ENCODE measurements at regions not wholly inside any gene's neighbourhood (a gene's known extent, or its start where the extent isn't known, plus 50 kb on each side); places are given as distances from the start of the nearest gene placed in this dataset.

DNA sequence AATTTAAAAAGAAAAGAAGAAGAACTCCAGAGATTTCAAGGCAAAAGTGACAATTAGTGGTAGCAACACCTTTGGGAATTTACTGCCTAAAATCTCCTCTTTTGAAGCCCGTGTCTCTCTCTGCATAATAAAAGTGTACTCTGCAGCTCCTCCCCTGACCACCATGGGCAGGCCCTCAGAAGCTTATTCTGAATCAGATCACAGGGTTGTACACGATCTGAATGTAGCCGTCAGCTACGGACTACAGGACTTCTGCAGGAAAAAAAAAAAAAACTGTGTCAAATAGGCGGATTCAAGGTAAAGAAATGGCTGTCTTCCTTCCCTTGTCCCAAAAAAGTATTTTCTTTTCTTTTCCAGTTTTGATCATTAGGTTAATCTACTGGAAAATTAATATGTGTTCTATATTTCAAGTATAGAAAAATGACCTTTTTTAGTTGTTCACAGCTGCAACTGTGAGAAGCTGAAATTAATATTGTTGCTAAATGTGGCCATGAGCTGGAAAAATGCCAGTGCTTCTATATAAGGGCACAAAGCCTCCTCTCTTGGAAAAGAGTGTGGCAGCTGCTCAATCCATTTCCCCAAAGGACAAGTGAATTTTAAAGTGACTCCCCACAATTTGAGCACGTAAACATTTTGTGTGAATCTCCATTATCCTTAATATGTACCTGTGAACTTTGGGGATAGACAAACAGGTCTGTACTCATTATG is 397.4 kb downstream of the C6orf118 start:
- DNase-seq = no peak

DNA sequence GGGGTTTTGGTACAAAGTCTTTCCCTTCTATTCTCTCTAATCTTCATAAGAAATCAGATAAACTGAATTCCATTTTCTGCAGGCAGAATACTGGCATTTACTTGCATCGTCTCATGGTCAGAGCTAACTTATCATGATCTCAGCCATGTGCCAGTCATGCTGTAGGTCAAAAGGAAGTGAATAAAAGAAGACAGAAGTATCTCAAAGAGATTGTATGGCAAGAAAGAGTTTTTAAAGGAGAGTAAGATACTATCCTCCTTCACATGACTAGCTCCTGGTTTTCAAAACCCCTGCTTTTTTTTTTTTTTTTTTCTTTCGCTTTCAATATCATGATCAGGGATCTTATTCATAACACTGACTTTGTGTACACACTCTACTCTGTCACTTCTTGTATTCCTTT is 398.3 kb downstream of the C6orf118 start:
- DNase-seq = no peak

DNA sequence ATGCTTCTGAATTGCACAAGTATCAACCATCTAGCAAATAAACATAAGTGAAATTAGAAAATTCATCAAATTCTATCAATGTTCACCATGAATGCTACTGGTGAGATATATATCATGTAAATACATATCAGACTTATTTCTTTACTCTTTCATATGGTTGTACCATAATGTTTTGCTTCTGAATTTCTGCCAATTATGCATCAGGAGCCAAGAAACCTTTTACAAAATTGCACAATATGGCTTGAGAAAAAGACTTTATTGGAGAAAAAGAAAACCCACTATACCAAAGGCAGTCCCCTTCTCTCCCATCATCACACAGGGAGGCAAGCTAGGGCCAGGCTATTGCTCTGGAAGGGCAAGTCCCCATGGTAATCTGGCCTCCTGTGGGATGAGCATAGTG is 402.6 kb downstream of the C6orf118 start:
- no peak for DNase-seq

DNA sequence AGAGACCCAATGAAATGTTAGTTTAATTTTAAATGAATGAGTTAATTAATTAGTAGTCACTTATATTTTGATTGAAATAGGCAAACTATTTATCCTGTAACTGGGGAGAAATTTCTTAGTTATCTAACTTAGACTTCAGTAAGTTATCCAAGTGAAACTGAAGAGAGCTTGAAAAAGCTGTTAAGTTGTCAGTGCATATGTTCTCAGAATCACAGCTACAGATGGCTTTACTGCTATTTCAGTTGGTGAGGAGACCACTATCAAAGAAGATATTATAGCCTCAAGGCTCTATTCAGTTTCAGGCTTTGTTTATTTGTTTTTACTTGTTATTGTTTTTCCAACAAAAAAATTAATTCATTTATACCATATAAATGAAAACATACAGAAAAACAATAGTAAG is 404.1 kb downstream of the C6orf118 start:
- no peak for DNase-seq

DNA sequence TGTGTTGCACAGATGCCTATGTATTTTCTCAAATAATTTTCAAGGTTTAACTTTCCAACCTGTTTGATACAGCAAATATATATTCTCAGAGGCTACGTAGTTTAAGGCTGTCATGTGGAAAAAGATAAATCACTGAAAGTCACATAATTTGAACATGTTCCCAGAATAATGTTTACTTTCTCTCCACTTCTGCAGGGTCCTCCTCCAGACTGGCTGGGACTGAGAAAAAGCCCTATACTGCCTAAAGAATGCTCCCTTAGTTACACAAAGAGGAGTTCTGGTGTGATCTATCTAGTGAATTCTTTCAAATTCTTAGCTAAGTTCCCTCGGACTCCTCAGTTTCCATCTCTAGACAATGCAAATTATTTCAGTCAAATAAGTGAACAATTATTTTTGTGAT is 411.0 kb downstream of the C6orf118 start:
- DNase-seq = no peak

DNA sequence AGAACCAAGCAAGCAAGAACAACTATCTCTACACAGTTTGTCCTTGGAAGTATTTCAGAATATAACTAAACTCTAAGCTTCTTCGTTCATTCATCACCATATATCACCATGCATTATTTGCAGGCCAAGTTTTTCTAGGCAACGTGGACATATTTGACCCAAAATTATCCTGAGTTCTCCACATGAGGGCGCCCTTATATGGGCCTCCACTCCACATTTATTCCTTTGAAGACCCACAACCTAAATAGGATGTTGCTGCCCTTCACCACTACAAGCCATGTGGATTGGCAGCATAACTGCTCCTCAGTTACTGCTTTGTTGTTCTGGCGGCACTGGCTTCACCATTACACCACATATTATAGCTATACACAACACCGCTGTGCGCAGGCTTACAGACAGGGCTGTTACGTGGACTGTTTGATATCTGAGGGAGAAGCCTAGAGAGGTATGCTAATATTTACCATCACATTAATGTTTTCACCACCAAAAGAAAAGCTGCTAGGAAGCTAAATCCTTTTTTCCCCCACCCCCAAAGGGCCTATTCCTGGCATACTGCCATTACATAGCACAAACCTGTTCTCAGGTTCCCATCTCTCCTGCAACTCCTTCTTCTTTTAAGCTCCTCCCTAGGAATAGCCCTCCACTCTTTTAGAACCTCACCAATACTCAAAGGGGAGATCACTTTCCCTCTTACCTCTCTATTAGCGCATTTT is 411.7 kb downstream of the C6orf118 start:
- DNase-seq = no peak

DNA sequence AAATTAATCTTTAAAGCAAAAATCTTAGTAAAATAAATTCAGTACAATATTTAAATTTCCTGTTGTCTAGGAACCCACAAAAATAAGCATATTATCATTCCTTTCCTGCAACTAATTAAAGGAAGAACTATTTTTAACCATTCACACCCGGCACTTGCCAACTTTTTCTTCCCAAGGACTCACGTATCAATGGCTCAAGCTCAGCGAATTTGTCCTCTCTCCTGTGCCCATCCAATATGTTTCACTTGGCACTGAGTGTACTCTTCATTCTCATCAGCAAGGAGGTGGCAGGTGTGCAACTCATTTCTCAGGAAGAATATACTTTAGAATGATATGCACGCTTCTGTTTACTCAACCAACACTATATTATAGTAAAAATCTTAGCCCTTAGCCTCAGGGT is 419.4 kb downstream of the C6orf118 start:
- no peak for DNase-seq

DNA sequence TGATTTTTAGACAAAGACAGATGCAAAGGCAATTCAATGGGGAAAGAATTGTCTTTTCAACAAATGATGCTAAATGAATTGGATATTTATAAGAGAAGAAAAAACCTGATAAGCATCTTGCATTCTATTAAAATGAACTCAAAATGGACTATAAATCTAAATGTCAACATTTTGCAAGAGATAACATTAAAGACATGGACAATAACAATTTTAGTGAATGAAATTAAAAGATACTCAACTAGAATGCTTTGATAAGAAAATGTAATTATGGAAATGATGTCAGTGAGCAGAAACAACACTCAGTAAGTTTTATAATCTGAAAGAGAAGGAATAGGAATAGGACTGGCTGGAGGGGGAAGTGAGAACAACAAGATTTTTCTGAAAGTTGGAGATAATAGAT is 421.7 kb downstream of the C6orf118 start:
- no peak for DNase-seq

DNA sequence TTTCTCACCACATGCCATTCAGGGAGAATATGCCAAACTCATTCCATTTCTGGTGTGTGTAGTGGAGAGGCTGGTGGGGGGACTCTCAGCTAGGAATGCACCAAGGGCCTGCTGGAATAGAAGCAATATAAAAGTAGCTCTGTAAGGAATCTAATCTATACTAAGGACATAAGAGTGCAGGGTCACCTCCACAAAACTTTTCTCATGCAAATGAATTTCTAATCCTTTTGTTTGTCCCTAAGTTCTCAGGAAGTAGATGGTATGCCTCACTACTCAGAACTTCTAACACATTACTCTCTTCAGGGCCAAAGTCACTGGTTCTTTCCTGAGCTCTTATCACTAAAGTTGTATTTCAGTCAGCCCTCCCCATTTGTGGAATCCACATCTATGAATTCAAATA is 427.2 kb downstream of the C6orf118 start:
- no peak for DNase-seq

DNA sequence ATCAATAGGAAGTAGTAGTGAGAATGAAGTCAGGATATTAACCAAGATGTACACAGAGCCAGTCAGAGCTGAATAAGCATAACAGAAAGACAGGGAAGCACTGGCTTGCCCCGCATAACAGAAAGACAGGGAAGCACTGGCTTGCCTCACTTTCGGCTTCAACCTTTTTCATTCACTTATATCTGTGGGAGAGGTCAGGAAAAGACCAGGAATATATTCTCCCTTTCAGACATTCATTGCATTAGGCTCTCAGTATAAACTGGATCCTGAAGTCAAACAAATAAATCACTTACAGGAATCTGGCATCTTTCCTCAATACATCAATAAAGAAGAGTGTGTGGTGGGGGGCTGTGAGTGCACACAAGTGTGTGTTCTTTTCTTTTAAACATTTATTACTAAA is 437.6 kb downstream of the C6orf118 start:
- no peak for DNase-seq

DNA sequence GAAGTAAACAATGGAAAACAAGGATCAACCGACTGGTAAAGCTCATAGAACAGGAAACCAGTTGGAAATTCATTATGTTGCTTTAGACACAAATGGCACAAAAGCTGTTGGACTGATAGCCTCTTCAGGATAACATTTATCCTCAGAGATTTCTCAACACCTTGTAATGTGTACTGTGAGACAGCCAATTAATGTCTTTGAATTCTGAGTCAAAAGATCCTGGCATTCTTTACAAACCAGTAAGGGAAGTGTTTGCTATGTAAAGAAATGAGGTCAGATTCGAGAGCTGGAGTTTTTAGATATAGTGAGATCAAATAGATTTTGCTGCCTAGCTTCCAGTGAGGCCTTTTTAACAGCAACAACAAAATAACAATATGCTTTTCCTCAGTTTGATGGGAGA is 439.2 kb downstream of the C6orf118 start:
- DNase-seq = no peak

DNA sequence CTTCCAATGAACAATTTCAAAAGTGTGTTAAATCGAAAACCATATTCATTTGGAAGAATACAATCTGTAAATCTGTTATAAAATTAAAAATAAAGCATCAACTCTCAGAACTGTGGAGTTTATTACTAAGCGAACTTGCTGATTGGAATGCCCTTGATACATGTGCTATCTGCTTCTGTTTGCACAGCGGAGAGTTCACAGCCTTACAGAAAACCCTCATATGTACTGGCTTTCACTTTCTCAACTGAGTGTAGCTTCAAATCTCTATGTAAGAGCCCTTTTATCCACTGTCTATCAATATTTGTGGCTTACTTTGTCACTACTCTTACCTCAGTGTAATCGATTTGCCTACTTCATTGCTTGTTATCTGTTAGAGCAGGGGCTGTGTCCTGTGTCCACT is 447.4 kb downstream of the C6orf118 start:
- DNase-seq = no peak

DNA sequence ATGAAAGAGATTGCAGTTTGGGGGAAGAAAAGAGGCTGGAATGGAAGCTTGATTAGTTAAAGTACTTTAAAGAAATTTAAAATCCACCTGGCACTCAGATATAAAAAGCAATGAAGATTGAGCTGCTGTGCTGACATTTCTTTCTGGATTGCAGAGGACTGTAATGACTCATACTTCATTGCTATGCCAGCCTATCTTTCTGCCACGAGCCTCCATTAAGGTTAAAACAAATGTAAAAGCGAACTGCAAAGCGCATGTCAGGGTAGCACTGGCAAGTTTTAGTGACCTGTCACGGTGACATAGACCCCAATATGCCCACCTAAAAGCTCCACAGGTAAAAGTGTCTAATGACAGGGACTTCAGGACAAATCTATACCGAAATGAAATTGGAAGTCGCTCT is 449.6 kb downstream of the C6orf118 start:
- no peak for DNase-seq

DNA sequence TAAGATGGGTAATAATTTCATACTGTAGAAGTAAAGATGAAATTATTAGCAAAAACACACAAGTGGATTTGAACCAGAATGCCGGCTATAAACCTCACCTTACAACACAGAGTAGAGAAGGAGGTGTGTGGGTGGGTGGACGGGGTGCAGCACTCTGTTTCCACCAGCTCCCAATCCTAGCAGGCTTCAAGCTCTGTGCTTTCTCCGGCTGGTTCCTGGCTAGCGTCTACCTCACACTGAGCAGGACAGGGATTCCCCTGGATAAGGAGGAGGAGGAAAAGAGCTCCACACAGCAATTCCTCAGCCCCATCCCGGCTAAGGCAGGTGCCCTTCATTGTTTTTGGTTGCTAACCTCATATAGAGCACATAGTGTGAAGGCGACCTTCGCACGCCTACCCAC is 453.3 kb downstream of the C6orf118 start:
- DNase-seq = no peak

DNA sequence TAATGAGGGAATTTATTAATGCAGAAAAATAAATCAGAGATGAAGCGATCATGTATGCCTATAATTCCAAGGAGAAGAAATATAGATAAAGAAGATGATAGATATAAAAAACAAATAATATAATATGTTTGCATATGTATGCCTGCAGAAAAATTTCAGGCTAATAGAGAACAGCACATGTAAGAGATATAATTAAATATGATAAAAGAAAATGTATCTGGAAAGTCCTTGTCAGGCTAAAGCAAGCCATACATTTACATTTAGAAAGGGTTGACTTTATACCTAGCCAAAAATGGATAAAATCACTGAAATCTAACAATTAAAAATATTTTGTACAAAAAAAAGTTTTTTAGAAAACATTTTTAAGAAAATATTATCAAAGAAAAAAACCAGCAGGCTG is 454.1 kb downstream of the C6orf118 start:
- DNase-seq = no peak

DNA sequence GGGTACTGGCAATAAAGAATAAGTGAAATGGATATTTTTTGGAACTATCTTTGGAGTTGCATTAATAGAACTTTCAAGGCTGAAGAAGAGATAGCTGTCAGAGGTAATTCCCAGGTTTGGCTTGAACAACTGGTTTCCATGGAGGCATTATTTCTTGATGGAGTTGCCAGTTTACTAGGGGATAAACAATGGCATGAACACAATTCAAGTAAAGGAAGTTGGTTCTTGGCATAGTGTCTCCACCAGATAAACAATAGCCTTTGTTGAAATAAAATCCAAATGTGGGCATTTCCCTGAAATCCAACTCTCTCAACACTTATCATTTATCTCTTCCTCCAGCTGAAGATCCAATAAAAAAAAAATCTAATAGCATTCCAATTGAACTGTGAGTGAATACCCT is 454.9 kb downstream of the C6orf118 start:
- no peak for DNase-seq

DNA sequence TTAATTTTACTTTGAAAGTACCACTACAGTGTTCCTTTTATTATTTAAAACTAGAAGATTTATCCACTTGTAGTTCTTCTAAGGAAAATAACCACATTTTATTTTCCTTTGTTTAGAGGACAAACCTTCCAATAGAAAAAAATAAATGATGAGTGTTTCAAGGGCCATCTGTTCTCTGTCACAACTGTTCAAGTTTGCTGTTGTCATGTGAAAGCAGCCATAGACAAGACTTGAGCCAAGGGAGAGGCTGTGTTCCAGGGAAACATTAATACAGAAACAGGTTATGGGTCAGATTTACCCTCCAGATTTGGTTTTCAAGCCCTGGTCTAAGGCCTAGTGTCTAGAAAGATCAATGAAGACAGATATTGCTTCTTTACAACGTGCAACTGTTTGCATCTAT is 463.6 kb downstream of the C6orf118 start:
- DNase-seq = no peak

DNA sequence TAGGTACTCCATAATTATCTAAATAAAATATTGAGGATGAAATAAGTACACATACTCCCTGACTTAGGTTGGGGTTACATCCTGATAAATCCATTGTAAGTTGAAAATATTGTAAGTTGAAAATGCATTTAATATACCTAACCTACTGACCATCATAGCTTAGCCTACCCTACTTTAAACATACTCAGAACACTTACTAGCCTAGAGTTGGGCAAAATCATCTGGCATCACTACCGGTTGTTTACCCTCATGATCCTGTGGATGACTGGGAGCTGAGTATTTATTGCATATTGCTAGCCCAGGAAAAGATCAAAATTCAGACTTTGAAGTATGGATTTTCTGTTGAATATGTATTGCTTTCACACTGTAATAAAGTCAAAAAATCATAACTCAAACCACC is 467.3 kb downstream of the C6orf118 start:
- no peak for DNase-seq

DNA sequence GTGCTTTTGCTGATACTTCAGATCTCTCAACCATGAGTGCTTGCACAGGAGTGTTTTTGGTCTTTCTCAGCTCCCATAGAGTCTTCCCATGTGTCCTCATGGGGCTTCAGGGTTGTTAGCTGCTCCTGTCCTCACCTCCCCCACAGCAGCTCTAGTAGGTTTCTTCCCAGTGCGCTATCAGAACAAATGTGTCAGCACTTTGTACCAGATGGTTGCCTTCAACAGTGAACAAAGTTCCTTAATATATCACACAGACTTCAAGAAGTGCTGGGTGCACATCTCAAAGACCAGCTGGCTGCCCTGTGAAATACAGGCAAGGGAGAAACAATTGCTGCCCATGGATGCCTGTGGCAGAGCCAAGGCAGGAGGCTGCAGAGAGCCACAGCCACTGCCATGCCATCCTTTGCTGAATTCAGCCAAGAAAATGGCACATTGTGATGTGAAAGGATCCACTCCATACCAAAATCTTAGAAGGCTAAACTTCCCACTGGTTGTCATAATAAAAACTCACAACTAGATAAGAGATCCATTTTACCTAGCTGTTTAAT is 471.3 kb downstream of the C6orf118 start:
- no peak for DNase-seq

DNA sequence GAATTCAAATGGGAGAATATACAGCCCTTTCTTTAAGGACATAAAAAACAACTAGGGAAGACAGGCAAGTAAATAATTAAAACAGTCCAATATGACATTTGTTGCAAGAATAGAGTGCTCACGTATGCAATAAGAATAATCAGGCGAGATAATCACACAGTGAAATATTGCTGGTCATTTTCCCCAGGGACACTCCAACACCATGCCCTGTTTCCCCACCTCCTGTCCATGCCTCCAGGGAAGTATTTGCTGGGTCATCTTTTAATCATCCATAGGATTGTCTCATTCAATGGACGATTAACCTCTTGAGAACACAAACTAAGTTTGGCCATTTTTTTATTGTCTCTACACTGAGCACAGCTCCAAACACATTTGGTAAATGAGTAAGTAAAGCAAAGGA is 472.9 kb downstream of the C6orf118 start:
- no peak for DNase-seq

DNA sequence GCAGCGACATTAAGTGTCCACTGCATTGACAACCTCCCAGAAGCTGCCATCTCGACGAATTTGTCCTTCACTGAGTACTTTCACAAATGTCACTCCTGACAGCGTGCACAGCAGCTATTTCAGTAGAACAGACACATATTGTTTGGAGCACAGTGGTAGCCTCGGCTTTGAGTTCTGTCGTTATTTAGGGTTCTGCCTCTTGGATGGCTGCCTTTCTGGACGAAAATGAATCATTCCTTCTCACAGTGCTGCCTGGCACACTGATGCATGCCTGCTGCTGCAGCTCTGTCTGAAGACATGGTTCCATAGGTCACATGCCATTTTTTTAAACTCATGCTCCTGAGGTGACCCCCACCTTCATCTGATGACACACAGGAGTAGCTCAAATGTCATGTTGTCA is 477.0 kb downstream of the C6orf118 start:
- no peak for DNase-seq

DNA sequence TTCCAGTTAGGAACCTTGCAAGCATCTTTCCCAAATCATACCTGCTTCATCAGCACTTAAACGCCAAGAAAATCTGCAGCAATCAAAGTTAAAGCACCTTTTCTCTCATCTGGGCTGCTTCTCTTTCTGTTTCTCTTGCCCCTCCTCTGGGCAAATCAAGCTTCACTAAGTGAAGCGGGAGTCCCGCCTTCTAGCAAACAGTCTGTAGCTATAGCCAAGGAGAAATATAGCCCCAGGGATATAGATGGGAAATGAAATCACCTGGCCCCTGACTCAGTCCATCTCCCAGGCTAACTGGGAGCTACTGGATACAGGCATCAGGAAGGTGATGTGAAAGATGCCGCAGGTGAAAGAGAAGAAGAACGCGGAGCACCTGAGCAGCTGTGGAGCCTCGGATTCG is 481.9 kb downstream of the C6orf118 start:
- no peak for DNase-seq

DNA sequence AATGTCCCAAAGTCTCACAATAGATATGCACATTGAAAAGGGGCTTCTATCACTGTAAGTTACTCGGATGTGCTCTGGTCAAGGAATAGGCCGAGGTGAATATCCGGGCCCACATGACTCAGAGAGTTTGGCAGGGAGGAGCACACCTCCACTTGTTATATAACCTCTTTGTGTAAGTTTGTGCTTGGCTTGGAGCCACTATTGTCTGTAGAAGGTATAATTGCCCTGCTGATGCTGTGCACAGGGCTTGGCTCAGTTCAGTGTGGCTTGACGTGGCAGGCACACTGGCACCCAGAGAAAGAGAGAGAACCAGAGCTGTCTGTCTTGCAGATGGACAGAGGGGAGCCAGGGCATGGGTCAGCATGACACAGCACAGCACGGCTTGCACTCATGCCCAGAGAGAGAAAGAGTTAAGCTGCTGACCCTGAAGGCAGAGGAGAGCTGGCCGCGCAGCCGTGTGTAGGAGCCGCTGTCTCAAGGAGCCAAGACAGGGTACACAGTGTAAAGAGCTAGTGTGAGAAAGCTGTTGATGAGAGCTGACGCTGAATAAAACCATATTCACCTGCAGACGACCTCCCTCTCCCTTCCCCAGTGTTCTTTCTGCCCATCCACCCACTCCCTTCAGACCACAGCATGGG is 482.5 kb downstream of the C6orf118 start:
- no peak for DNase-seq

DNA sequence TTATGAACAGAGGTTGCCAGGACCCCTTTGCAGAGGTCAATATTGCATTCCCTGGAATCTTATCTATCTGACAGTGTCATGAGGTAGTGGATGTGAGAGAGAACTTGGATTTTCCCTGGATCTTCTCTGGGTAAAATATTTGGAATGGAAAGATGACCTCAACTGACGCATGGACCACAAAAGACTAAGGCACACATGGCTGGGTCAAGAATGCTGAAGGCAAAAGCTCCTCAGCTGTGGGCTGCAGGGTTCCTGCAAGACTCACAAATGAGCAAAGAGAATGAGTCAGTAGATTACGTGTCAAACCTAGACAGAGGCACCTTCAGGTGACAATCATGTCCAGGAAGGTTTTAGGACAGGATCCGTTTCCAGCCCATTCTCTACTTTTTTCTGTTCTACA is 484.0 kb downstream of the C6orf118 start:
- no peak for DNase-seq
